Ishikawa (cell line): ENCODE measurements at regions not wholly inside any gene's neighbourhood (a gene's known extent, or its start where the extent isn't known, plus 50 kb on each side); places are given as distances from the start of the nearest gene placed in this dataset.

Experiments
- CEBPB ChIP-seq: IDR thresholded peaks from 2 replicates; pipeline ENCODE4 v1.6.1; 2012
- CREB1 ChIP-seq: IDR thresholded peaks from 2 replicates; pipeline ENCODE4 v1.6.1; 2012; ENCODE audit warnings: low read depth
- EGR1 ChIP-seq: IDR thresholded peaks from 2 replicates; pipeline ENCODE4 v1.6.1; 2012
- EP300 ChIP-seq: IDR thresholded peaks from 2 replicates; pipeline ENCODE4 v1.6.1; 2012; ENCODE audit warnings: borderline replicate concordance
- FOXM1 ChIP-seq: IDR thresholded peaks from 2 replicates; pipeline ENCODE4 v1.6.1; 2012; ENCODE audit warnings: low read depth, borderline replicate concordance
- NFIC ChIP-seq: IDR thresholded peaks from 2 replicates; pipeline ENCODE4 v1.6.1; 2012
- RAD21 ChIP-seq: IDR thresholded peaks from 2 replicates; pipeline ENCODE4 v1.6.1; 2012; ENCODE audit warnings: low read depth
- REST ChIP-seq: IDR thresholded peaks from 2 replicates; pipeline ENCODE4 v1.6.1; 2012; ENCODE audit warnings: low read depth, mild to moderate bottlenecking
- TAF1 ChIP-seq: IDR thresholded peaks from 2 replicates; pipeline ENCODE4 v1.6.1; 2012; ENCODE audit warnings: low read depth, mild to moderate bottlenecking
- TCF12 ChIP-seq: IDR thresholded peaks from 2 replicates; pipeline ENCODE4 v1.6.1; 2012; ENCODE audit warnings: low read depth
- USF1 ChIP-seq: IDR thresholded peaks from 2 replicates; pipeline ENCODE4 v1.6.1; 2012
- YY1 ChIP-seq: IDR thresholded peaks from 2 replicates; pipeline ENCODE4 v1.6.1; 2012; ENCODE audit warnings: low read depth
- ZBTB7A ChIP-seq: IDR thresholded peaks from 2 replicates; pipeline ENCODE4 v1.6.1; 2012; ENCODE audit warnings: low read depth

GRCh38 chr6:100271202-100271601, 193.5 kb downstream of the SIM1 start:
- TF ChIP-seq ZBTB7A (no peak), TAF1 (no peak), TCF12 (no peak), USF1 (no peak), RAD21 (no peak), NFIC (no peak), EGR1 (no peak), YY1 (no peak), CEBPB (no peak), REST (no peak), CREB1 (no peak), FOXM1 (no peak), EP300 (no peak)
